Mammary epithelial cell (primary cell): ENCODE measurements at regions not wholly inside any gene's neighbourhood (a gene's known extent, or its start where the extent isn't known, plus 50 kb on each side); places are given as distances from the start of the nearest gene placed in this dataset.

Source experiments
- EZH2 ChIP-seq: IDR thresholded peaks from 2 replicates; pipeline ENCODE4 v1.6.1; 2012; ENCODE audit warnings: low read length, inconsistent platforms, borderline replicate concordance
- TF ChIP-seq, protein P1 (sequence below), 2 donors: IDR thresholded peaks in 1 of 2; conservative IDR thresholded peaks in 1 of 2; 2 replicates each; pipeline ENCODE4 v1.5.1; 2011 to 2012; ENCODE audit warnings: inconsistent platforms in 2 of 2, low read length in 2 of 2, mild to moderate bottlenecking in 2 of 2, control low read depth in 1 of 2, low read depth in 1 of 2; ENCODE audit not compliant: insufficient read depth in 1 of 2; ENCODE audit errors: extremely low read depth in 1 of 2

DNA sequence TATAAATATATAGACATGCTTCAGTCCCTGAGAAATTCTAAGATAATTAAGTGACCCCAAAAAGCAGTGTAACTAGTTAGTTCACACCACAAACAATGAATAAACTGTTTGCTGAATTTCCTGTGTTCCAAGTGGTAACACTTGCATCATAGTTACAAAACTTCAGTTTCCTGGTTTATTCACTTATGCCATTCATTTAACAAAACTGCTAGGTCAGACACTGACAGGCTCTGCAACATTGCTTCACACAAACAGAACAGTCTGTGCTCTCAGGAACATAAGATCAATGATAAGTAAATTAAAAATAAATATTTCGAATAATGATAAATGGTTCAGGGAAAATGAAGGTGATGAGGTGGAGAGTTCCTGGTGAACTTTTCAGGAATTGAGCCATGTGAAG is 133.3 kb upstream of the NAMPT start:
- TF ChIP-seq, protein P1, sequence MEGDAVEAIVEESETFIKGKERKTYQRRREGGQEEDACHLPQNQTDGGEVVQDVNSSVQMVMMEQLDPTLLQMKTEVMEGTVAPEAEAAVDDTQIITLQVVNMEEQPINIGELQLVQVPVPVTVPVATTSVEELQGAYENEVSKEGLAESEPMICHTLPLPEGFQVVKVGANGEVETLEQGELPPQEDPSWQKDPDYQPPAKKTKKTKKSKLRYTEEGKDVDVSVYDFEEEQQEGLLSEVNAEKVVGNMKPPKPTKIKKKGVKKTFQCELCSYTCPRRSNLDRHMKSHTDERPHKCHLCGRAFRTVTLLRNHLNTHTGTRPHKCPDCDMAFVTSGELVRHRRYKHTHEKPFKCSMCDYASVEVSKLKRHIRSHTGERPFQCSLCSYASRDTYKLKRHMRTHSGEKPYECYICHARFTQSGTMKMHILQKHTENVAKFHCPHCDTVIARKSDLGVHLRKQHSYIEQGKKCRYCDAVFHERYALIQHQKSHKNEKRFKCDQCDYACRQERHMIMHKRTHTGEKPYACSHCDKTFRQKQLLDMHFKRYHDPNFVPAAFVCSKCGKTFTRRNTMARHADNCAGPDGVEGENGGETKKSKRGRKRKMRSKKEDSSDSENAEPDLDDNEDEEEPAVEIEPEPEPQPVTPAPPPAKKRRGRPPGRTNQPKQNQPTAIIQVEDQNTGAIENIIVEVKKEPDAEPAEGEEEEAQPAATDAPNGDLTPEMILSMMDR (conservative IDR thresholded peaks at IDR 0.05 in 1 of 2, IDR thresholded peaks at IDR 0.05 in 1 of 2; ENCODE audit: extremely low read depth in 1 of 2, insufficient read depth in 1 of 2, low read depth in 1 of 2, low read length in 2 of 2) = no peak
- no peak for TF ChIP-seq EZH2
